ENCODE measurements at regions not wholly inside any gene's neighbourhood (a gene's known extent, or its start where the extent isn't known, plus 50 kb on each side); places are given as distances from the start of the nearest gene placed in this dataset.

GRCh38 chr6:26269531-26270485, 95.2 kb upstream of the BTN3A2 start:
- TF ChIP-seq, protein P1, sequence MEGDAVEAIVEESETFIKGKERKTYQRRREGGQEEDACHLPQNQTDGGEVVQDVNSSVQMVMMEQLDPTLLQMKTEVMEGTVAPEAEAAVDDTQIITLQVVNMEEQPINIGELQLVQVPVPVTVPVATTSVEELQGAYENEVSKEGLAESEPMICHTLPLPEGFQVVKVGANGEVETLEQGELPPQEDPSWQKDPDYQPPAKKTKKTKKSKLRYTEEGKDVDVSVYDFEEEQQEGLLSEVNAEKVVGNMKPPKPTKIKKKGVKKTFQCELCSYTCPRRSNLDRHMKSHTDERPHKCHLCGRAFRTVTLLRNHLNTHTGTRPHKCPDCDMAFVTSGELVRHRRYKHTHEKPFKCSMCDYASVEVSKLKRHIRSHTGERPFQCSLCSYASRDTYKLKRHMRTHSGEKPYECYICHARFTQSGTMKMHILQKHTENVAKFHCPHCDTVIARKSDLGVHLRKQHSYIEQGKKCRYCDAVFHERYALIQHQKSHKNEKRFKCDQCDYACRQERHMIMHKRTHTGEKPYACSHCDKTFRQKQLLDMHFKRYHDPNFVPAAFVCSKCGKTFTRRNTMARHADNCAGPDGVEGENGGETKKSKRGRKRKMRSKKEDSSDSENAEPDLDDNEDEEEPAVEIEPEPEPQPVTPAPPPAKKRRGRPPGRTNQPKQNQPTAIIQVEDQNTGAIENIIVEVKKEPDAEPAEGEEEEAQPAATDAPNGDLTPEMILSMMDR (IDR thresholded peaks at IDR 0.05) = no peak
- ATAC-seq (ENCODE audit: low FRiP score) (no peak), DNase-seq (ENCODE audit: low spot score) (no peak)

GRCh38 chr6:26270486-26270861, 94.5 kb upstream of the BTN3A2 start:
- TF ChIP-seq, protein P1 (IDR thresholded peaks at IDR 0.05) = no peak
- no peak for DNase-seq (ENCODE audit: low spot score)
- no peak for ATAC-seq (ENCODE audit: low FRiP score)

- ATAC-seq (ENCODE audit: low FRiP score) (no peak), DNase-seq (ENCODE audit: low spot score) (peak; percentile 78)
- TF ChIP-seq, protein P1 (IDR thresholded peaks at IDR 0.05) = no peak
Measured at GRCh38 chr6:26270903-26271667, 93.9 kb upstream of the BTN3A2 start.

DNA sequence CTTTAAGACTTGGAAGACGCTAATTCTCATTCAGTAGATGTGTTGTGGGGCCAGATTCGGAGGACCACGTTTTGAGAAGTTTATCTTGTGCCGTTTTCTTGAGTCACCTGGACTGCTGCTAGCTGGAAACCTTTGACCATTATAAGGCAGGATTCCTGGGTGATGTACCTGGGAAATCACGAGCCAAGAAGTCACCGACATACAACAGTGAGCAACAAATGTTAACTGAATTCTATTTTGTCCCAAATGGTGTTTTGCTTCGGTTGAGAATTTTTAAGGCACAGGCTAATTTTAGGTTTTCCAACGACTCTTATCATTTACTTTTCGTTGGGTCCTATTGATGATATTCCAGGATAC, 93.4 kb upstream of the BTN3A2 start:
- TF ChIP-seq, protein P1 (IDR thresholded peaks at IDR 0.05) = no peak
- no peak for DNase-seq (ENCODE audit: low spot score)
- ATAC-seq (ENCODE audit: low FRiP score) = no peak

GRCh38 chr6:26272171-26272637, 92.8 kb upstream of the BTN3A2 start:
- TF ChIP-seq, protein P1 (IDR thresholded peaks at IDR 0.05) = no peak
- DNase-seq (ENCODE audit: low spot score) (no peak), ATAC-seq (ENCODE audit: low FRiP score) (peak; percentile 34)

DNA sequence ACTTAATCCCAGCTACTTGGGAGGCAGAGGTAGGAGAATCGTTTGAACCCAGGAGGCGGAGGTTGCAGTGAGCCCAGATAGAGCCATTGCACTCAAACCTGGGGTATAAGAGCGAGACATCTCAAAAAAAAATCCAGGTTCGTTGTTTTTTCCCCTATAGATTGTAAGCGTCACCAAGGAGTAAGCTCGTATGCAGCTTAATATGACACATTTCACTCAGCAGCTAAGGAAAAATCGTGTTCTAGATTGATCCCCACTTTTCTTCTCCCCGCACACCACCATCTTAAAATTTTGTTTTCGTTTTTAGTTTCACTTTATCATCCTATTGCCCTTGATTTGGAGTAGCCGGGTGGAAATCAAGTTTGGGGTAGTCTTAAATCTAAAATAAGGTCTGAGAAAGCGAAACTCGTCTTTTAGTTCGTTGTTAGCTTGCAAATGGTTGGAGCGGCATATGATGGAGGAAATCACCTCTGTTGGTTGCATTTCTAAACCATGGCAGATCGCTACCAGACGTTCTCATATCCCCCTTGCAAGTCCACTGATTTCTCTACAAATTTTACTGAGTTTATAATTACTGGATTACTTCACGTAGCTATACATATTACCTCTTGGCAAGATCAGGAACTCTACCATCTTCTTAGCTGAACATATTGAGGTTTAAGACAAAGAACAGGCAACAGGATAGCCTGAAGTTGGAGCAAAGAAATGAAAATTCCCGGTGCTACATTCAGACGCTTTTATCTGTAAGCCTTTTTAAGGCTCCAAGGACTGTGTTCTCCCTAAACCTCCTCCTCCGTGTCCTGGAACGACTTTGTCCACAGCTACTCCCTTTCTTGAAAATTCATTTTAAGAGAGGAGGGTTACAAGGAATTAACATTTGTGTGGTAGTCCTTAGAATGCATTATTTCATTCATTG, 91.1 kb upstream of the BTN3A2 start:
- DNase-seq (ENCODE audit: low spot score) = no peak
- TF ChIP-seq, protein P1 (IDR thresholded peaks at IDR 0.05) = no peak
- ATAC-seq (ENCODE audit: low FRiP score) = no peak

Data from omental fat pad (tissue), 3 donors.